Astrocyte of the cerebellum (primary cell): ENCODE measurements at regions not wholly inside any gene's neighbourhood (a gene's known extent, or its start where the extent isn't known, plus 50 kb on each side); places are given as distances from the start of the nearest gene placed in this dataset.

Experiments used
- DNase-seq: peaks from one replicate; pipeline ENCODE4 v3.0.0-alpha.2; 2011; ENCODE audit warnings: low read depth
- H3K4me3 ChIP-seq: 2 replicates; pipeline ENCODE4 v1.5.1; 2011; ENCODE audit warnings: mild to moderate bottlenecking, low read depth, low read length, moderate library complexity
- in situ Hi-C: cut with HindIII; loops from 2 replicates; pipeline ENCODE4 v1.10.0; 2017; ENCODE audit warnings: low sequenced_read_pairs
- TF ChIP-seq, protein P1 (sequence below): IDR thresholded peaks from 2 replicates; pipeline ENCODE4 v1.5.1; 2012; ENCODE audit warnings: low read length, low read depth, moderate library complexity, mild to moderate bottlenecking; ENCODE audit errors: missing control alignments

DNA sequence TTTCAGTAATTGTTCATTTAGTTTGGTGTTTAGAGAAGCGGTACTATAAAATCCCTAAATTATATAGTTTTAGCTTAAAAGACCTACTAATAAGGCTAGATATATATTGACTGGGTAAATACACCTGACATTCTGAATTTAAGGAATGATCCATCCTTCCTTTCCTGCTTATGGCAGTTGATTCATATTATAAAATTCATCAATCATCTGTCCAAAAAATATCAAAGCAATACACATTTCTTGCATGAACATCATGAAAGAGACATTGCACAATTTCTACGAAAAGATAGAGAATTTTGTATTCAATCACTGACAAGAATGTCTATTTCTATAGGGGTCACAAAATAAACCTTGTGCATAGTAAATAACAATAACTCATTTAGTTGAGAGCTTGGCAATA, 514.9 kb downstream of the SLITRK6 start:
- in situ Hi-C loops = no loop called here
- no peak overlapping the region for H3K4me3 ChIP-seq
- no peak for DNase-seq
- TF ChIP-seq, protein P1, sequence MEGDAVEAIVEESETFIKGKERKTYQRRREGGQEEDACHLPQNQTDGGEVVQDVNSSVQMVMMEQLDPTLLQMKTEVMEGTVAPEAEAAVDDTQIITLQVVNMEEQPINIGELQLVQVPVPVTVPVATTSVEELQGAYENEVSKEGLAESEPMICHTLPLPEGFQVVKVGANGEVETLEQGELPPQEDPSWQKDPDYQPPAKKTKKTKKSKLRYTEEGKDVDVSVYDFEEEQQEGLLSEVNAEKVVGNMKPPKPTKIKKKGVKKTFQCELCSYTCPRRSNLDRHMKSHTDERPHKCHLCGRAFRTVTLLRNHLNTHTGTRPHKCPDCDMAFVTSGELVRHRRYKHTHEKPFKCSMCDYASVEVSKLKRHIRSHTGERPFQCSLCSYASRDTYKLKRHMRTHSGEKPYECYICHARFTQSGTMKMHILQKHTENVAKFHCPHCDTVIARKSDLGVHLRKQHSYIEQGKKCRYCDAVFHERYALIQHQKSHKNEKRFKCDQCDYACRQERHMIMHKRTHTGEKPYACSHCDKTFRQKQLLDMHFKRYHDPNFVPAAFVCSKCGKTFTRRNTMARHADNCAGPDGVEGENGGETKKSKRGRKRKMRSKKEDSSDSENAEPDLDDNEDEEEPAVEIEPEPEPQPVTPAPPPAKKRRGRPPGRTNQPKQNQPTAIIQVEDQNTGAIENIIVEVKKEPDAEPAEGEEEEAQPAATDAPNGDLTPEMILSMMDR = no peak

DNA sequence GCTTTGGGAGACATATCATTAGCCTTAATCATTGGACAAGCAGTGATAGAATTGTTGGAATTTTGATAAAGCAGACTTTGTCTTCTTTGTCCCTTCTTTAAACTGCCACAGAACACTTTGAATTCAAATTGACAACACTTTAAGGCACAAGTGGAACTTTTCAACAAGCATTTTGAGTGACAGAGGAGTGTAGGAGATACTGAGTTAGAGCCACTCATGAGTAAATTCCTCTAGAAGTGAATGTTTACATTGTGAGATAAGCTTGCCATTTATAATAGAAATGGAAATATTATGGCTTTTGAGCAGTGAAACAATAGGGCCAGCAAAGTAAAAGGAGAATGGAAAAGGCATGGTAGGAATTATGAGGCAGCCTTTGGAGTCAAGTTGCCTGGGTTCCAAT, 515.8 kb downstream of the SLITRK6 start:
- no peak overlapping the region for H3K4me3 ChIP-seq
- in situ Hi-C loops = no loop called here
- no peak for DNase-seq
- TF ChIP-seq, protein P1 = no peak

DNA sequence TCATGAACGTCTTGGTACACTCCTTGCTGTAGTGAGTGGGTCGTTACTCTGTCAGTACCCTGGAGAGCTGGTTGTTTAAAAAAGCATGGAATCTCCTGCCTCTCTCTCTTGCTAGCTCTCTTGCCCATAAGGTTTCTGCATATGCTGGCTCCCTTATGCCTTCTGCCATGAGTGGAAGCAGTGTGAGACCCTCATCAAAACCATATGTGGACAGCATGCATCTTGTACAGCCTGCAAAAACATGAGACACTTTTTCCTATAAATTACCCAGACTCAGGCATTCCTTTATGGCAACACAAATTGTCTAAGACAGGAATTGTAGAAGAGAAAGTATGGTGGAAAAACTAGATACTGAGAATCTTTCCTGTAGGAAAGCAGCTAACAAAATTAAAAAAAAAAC, 516.3 kb downstream of the SLITRK6 start:
- TF ChIP-seq, protein P1 = no peak
- in situ Hi-C loops = no loop called here
- DNase-seq = no peak
- no peak overlapping the region for H3K4me3 ChIP-seq

DNA sequence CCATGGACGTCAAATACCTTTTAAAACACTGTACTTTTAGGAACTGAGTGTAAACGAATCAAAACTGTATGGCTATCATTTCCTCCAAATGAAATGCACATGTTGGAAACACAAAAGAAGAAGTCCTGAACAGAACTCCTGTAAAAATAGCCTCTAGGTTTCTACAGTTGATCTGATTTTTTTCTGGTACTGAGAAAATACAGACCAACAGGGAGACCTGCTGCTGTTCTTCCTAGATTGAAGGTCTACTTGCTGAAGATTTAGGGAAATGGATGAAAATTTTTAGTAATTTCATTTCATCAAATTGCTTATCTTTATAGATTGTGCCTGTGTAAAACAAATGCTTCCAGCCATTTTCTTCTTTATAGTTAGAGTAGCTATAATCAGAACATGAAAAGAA, 520.4 kb downstream of the SLITRK6 start:
- no peak overlapping the region for H3K4me3 ChIP-seq
- TF ChIP-seq, protein P1 = no peak
- in situ Hi-C loops = no loop called here
- no peak for DNase-seq

DNA sequence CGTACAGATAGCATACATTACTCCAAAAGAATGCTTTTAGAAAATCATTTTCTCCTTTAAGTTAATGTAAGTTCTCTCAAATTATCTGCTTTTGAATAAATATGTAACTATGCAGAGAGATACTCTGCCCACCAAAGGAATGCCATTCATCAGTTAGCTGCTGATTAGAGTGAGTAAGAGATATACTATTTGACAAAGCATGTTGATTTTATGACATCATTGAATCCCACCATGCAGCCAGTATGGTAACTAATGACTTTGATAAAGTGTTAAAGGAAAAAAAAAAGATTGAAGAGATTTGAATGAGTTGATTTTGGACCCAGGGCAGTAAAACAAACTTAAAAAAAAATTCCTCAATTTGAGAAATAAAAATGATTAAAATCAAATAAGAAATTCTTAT, 521.5 kb downstream of the SLITRK6 start:
- in situ Hi-C loops = no loop called here
- no peak for DNase-seq

DNA sequence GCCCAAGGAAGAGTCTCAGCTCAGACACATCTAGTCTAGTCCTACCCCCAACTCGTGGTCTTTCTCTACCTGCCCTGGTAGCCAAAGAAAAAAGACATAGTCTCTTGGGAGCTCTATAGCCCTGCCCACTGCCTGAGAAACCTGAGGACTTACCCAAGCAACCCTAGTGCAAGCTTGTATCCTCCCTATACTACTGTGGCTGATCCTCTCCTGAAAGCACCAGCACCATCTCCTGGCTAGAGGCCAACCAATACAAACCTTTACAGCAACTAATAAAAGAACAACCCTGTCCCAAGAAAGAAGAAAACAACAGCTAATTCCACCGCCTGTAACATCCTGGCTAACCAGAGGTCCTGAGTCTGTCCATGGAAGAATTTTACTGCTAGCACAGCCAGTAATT, 532.4 kb downstream of the SLITRK6 start:
- in situ Hi-C loops = no loop called here
- no peak overlapping the region for H3K4me3 ChIP-seq
- no peak for DNase-seq
- TF ChIP-seq, protein P1 = no peak

More for the DNA sequence above, 521.5 kb downstream of the SLITRK6 start:
- TF ChIP-seq, protein P1 = no peak
- H3K4me3 ChIP-seq = no peak overlapping the region

DNA sequence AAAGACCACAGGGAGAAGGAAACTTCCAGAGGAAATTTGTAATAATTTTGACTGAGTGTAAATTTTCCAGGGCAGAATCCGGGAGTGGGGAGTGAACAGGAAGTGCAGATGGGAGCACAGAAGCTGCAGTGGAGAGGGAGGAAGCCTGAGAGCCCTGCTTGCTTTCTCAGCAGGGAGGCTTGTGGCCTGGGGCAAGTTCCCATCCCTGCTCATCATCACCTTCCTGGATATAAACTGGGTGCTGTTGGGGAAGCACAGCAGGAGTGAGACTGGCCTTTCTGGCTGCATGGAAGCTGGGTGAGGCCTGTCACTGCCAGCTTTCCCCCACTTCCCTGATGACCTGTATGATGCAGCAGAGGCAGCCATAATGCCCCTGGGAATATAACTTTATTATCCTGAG, 532.9 kb downstream of the SLITRK6 start:
- in situ Hi-C loops = no loop called here
- H3K4me3 ChIP-seq = no peak overlapping the region
- DNase-seq = no peak
- TF ChIP-seq, protein P1 = no peak
